GM19193 (cell line): ENCODE measurements at regions not wholly inside any gene's neighbourhood (a gene's known extent, or its start where the extent isn't known, plus 50 kb on each side); places are given as distances from the start of the nearest gene placed in this dataset.

Experiments used
- POLR2A ChIP-seq: IDR thresholded peaks from 4 replicates; pipeline ENCODE4 v1.6.1; 2011; ENCODE audit not compliant: insufficient read depth, insufficient read length; ENCODE audit errors: extremely low read depth

DNA sequence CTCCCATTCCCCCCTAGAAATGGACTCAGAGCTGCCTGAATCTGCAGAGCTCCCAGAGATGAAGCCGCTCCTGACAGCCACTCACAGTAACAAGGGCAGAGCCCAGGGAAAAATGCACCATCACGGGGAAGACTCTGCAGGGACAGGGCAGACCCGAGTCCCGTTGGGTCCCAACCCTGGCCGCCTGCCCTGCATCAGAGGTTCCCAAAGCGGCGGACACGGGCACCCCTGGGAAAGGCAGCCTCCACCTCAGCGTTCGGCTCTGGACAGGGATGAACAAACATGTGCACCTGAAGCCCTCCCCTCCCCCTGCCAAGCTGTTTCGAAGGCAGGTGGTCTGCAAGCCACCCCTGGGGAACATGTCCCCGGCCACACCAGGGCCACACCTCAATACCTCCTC, 320.4 kb downstream of the ADGRD1 start:
- TF ChIP-seq POLR2A: no peak

DNA sequence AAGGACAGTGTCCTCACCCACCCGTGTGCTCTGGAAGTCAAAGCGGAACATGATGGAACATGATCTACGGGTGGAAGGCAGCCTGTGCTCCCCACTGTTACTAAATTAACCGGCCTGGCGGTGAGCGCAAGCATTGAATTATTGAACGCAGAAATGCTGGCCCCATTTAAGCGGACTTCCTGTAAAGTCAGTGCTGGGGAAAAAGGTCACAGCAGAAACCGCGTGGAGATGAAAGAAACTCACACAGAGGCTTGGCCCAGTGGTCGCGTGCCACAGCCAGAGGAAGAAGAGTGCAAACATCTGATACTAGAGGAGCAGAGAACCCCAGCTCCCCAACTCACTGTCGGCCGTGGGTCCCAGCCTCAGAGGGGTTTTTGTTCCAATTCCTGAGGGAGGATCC, 321.2 kb downstream of the ADGRD1 start:
- TF ChIP-seq POLR2A: no peak

GRCh38 chr12:131275824-131276223, 322.1 kb downstream of the ADGRD1 start:
- TF ChIP-seq POLR2A: no peak

- no peak for TF ChIP-seq POLR2A
These were observed 322.9 kb downstream of the ADGRD1 start for GRCh38 chr12:131276501-131277185.

DNA sequence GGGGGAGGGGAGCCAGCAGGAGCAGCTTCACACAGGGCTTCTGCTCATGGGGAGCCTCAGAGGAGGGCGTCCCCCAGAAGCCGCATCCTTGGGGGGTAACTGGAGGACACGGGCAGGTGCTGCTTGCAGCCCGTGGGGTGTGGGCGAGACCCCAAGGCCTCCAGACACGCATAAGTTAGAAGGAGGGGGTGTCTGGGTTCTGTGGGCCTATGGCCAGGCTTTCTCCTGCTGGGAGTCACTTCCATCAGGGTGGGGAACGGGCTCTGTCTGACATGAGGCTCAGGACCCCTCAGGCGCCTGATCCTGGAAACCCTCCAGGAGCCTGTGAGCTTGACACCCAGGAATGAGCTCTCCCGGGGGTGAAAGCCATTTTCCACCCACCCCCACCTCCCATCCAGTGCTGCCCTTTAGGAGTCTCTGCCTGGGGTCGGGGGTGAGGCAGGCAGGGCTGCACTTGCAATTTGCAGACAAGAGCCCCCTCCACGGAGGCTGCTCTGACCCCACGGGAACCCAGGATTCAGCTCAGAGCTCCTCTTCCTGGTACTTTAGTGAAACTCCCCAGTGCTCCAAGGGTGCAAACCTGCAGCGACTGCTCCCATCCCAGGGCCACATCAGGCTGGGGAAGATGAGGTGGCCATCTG, 325.7 kb downstream of the ADGRD1 start:
- TF ChIP-seq POLR2A: no peak

GRCh38 chr12:131280426-131280825, 326.7 kb downstream of the ADGRD1 start:
- no peak for TF ChIP-seq POLR2A

GRCh38 chr12:131281016-131281415, 327.3 kb downstream of the ADGRD1 start:
- no peak for TF ChIP-seq POLR2A

- TF ChIP-seq POLR2A: no peak
These were observed 328.8 kb downstream of the ADGRD1 start for GRCh38 chr12:131282292-131283080.

DNA sequence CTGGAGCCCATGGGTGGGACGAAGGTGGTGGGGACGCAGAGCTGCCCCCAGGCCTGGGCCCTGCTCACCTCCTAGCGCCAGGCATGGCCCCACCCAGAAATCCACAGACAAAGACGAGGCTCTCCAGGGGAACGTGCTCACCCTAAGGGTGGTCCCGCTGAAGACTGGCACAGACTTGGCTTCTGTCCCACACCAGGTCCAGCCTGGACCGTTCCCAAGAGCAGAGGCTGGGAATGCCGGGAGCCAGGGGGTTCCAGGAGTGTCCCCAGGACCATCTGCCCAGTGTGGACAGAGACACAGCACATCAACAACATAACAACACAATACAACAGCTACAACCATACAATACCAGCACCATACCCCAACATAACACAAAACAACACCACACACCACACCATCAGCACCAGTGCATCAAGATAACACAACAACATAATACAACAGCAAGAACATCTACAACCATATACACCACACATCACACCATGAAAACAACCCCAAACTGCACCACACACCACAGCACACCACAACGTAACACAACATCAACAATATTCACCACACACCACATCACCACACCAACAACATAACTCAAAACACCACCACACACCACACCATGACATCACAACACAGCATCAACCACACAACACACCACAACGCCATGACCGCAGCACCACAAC, 329.6 kb downstream of the ADGRD1 start:
- TF ChIP-seq POLR2A: no peak

DNA sequence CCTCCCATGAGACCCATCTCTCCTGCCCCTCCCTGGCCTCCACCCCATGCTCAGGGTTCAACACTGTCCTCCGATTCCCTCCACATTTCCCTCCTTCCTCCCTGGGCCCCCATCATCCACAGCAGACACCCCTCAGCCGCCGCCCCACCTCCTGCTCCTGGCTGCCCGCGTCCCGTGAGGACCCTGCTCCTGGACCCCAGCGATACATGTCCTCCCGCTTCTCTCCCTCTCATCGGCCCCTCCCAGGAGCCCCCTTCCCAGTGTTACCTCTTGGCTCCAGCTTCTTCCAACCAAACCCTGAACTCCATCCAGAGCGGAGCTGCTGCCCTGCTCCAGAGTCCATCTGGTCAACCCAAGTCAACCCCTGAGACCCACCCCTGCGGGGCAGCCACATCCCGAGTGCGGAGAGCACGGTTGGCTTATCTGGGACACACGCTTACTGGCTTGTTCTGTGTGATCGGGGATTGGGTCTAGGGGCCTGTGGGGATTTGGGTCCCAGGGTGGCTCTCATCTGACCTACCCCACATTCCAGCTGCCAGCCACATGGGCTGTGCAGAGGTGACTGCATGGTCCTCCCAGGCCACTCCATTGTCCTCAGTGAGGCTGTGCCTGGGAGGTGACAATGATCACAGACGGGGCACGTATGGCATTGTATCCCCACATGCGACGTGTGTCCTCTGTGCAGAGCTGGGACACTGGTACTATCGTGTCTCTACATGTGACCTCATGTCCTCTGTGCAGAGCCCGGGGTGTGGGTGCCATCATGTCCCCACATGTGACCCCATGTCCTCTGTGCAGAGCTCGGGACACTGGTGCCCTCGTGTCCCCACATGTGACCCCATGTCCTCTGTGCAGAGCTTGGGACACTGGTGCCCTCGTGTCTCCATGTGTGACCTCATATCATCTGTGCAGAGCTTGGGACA, 333.6 kb downstream of the ADGRD1 start:
- no peak for TF ChIP-seq POLR2A

DNA sequence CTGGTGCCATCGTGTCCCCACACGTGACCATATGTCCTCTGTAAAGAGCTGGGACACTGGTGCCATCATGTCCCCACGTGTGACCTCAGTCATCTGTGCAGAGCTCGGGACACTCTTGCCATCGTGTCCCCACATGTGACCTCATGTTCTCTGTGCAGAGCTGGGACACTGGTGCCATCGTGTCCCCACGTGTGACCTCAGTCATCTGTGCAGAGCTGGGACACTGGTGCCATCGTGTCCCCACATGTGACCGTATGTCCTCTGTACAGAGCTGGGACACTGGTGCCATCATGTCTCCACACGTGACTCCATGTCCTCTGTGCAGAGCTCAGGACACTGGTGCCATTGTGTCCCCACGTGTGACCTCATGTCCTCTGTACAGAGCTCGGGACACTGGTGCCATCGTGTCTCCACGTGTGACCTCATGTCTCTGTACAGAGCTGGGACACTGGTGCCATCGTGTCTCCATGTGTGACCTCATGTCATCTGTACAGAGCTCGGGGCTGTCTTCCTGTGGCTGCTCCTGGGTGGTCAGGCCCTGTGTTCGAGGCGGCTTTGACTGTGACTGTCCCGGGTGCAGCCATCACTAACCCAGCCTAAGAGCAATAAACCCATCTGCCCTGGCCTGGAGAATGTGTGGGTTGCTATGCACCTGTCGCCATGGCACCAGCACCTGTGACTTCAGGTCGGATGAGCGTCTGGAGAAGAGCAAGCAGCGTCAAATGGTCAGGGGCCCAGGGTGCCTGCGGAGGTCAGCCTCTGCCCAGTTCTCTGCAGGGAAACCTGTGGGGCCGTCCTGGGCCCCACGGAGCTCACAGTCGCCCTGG, 334.4 kb downstream of the ADGRD1 start:
- TF ChIP-seq POLR2A: no peak

DNA sequence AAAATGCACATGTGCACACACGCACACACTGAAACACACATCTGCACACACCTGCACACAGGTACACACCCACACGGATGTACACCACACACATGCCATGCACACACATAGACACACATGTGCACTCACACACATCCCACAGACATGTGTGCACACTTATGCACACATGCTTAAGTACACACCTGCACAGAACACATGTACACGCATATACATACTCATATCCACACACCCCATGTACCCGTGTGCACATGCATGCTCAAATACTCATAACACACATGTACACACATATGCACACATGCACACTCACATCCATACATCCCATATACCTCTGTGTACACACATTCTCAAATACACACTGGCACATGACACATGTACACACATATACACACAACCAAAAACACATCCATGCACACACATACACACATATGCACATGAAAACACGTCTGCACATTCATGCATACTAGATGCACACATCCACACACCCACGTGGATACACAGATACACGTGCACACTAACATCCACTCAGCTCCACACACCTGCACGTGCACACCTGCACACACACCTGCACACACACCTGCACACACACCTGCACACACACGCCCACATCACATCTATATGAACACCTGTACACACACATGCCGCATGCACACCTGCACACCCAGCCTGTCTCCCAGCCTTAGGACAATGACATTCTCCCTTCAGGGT, 336.7 kb downstream of the ADGRD1 start:
- TF ChIP-seq POLR2A: no peak

DNA sequence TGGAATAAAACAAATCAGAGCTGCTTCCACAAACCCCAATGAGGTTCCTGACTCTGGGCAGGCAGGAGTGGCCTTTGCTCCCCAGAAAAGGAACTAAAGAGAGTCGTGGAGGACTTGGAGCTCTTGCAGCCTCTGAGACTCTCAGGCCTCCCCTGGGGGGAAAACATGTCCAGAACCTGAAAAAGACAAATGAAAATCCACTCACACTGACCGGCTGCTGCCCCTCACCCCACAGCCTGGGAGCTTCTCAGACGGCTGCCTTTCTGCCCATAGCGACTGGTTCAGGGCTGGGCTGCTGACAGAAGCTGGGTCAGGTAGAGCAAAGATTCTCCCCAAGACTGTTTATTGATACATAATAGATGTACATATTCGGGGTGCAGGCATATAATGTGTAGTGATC, 356.0 kb downstream of the ADGRD1 start:
- no peak for TF ChIP-seq POLR2A
